ENCODE measurements at regions not wholly inside any gene's neighbourhood (a gene's known extent, or its start where the extent isn't known, plus 50 kb on each side); places are given as distances from the start of the nearest gene placed in this dataset.

- no peak for ATAC-seq
- intact Hi-C loops (cut with micrococcal nuclease) = no loop called here
Measured at GRCh38 chr1:59006932-59007331, 223.1 kb upstream of the JUN start.

DNA sequence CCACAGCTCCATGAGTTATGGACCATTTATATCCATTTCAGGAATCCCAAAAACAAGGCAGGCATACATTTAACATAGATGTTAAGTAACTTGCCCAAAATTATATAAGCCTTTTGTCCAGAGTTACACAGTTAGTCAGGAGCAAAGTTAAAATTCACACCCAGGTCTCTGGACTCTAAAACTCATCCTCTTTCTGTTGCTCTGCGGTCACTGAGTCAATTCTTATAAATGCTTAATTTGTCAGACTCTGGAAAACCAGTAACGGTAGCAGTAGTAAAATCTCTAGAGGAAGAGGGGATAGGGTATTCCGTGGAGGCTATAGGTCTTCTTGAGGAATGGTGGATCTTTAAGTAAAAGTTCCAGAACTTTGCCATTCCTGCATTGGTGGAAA is 223.6 kb upstream of the JUN start:
- ATAC-seq (no peak), DNase-seq (no peak)
- intact Hi-C loops (cut with micrococcal nuclease) = no loop called here

More at GRCh38 chr1:59006932-59007331, 223.1 kb upstream of the JUN start:
- DNase-seq = no peak

- ATAC-seq (no peak), DNase-seq (no peak)
- intact Hi-C loops (cut with micrococcal nuclease) = no loop called here
Measured at GRCh38 chr1:59007820-59008598, 224.2 kb upstream of the JUN start.

DNA sequence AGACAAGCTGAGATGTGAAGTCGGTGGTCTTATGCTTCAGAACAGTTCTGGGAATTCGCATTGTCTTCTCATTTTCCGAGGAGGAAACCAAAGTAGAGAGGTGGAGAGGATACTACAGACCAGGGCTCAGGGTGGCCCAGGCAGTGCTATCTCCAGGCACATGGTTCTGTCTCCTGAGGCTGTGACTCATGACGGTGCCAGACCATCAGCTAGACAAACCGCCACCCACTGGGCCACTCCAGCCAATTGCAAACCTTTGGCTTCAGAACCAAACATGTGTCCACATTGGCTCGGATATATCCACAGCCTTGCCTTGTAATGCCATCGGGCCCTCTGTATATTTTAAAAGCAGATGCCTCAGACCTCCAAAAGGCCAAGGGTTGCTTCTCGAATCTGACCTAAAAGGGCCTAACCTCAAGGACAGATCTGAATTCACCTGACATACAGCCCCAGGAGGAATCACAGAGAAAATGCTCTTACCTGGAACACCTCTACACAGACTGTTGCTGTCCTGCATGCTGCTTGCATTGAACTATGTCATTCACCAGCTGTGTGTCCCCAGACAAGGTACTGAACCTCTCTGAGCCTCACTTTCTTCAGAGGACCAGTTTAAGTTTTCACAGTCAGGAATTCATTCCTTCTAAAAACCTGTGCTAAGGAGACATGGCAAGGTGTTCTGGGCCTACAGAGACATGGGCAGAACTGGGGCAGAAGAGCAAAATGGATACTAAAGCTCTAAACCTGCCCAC is 224.9 kb upstream of the JUN start:
- ATAC-seq (peak; percentile 26), DNase-seq (no peak)
- intact Hi-C loops (cut with micrococcal nuclease) = no loop called here

DNA sequence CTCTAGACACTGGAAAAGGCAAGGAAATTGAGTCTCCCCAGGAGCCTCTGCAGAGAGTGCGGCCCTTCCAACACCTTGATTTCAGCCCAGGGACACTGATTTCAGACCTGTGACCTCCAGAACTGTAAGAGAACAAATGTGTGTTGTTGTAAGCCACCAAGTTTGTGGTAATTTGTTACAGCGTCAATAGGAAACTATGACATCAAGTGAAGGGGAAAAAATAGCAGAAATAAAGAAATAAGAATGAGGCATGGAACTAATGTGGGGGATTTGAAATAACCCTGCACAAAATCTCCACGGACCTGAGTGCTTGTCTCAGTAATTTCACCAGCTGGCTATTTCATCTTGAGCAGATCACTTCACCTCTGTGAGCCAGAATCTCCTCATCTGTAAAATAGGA is 227.8 kb upstream of the JUN start:
- ATAC-seq = no peak
- intact Hi-C loops (cut with micrococcal nuclease) = no loop called here

DNA sequence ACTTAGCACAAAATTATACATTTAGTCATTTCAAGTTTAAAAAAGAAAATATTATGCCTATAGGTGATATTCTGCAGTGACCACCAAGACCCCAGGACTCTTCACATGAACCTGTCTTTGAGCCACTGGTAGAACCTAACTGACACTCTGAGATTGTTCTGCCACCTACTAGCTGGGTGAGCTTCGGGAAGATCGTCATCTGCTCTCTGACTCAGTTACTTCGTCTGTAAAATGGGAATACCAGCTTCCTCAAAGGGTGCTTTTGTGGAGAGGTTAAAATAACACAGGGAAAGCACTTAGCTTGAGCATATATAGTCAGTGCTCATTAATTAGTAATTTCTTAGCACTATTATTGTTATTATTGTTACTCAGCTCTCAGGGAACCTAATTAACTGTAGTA is 228.5 kb upstream of the JUN start:
- no peak for ATAC-seq
- intact Hi-C loops (cut with micrococcal nuclease) = no loop called here
- no peak for DNase-seq

More for the DNA sequence above, 227.8 kb upstream of the JUN start:
- no peak for DNase-seq

DNA sequence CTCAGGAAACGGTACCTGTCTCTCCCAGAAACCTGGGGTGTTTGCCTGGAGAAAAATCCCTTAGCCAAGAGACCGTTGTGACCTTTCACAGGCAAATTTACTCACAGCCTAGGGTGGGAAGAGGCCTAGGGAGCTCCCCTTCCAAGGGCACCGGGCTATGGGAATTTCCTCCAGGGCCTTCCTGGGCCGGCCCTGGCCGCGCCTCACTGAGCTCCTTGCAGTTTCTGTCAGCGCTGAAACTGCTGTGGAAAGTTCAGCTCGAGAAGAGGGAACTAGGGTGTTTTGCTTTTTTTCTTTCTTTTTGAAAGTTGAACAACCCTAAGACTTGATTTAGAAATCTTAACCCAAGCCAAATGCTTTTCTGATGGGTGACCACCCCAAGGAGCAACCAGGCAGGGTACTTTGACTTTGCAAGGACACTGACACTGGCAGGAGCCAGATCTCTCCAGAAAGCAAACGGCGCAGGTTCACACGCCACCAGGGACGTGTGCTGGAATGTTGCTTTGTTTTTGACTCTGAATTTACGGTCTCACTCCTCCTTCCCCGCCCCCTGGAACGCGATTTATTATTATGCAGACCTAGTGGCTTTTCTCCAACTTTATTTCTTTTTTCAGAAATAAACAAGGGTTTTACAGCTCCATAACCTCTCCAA is 229.6 kb upstream of the JUN start:
- intact Hi-C loops (cut with micrococcal nuclease) = no loop called here
- DNase-seq (peak; percentile 58), ATAC-seq (peak; percentile 72)

DNA sequence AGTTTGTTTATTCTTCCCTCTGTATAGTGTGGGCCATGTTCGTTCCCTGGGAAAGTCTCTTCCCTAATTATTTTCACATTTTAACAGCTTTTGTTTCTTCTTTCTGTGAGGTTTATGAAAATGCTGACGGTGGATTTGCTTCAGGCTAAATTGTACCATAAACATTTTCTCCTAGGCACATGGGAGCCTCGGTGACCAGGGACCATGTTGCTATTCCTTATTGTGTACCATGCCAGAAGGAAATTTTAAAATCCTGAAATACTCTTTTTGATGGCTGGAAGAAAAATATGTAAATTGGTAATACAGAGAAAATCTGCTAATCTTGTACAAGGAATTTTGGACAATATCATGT is 230.1 kb upstream of the JUN start:
- DNase-seq = no peak
- no peak for ATAC-seq
- intact Hi-C loops (cut with micrococcal nuclease) = no loop called here

DNA sequence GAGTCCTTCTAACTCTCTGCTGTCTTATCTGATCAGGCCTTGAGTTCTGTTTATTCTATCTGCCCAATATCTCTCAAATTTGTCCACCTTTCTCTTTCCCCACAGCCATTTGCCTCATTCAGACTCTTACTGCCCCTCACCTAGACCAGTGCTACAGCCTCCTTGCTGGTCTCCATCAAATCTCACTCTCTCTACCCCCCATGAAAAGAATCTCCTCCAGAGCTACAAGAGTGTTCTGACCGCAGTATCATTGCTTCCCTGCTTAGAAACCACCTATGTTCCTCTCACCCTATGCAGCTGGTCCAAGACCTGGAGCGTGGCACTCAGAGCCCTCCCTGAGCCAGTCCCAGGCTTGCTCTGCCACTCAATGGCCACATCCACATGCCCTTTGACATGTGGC is 231.0 kb upstream of the JUN start:
- no peak for DNase-seq
- intact Hi-C loops (cut with micrococcal nuclease) = no loop called here
- ATAC-seq = no peak

- DNase-seq = no peak
- intact Hi-C loops (cut with micrococcal nuclease) = no loop called here
- ATAC-seq = no peak
Measured at GRCh38 chr1:59015708-59016107, 231.9 kb upstream of the JUN start.

- no peak for DNase-seq
- intact Hi-C loops (cut with micrococcal nuclease) = no loop called here
- no peak for ATAC-seq
Measured at GRCh38 chr1:59016390-59016789, 232.5 kb upstream of the JUN start.

- intact Hi-C loops (cut with micrococcal nuclease) = no loop called here
- no peak for ATAC-seq
- DNase-seq = no peak
Measured at GRCh38 chr1:59017501-59018231, 233.8 kb upstream of the JUN start.

GRCh38 chr1:59018446-59018845 is 234.6 kb upstream of the JUN start:
- intact Hi-C loops (cut with micrococcal nuclease) = no loop called here
- ATAC-seq (no peak), DNase-seq (no peak)

DNA sequence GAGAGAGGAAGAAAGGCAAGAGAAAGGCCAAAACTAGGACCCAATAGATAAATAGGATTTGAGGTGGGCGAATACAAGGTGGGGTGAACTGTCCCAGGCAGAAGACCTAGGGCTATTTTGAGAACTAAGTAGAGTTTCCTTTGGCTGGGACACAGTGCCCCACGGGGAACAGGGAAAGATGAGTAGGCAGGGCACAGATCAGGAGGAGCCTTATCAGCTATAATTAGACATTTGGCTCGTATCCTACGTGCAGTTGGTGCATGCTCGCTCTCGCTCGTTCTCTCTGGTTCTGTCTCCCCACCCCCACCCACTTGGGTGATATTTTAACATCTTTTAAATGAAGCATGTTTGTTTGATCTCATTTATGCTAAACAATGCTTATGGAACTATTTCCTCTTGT is 235.0 kb upstream of the JUN start:
- intact Hi-C loops (cut with micrococcal nuclease) = no loop called here
- ATAC-seq (peak; percentile 90), DNase-seq (peak; percentile 56)

DNA sequence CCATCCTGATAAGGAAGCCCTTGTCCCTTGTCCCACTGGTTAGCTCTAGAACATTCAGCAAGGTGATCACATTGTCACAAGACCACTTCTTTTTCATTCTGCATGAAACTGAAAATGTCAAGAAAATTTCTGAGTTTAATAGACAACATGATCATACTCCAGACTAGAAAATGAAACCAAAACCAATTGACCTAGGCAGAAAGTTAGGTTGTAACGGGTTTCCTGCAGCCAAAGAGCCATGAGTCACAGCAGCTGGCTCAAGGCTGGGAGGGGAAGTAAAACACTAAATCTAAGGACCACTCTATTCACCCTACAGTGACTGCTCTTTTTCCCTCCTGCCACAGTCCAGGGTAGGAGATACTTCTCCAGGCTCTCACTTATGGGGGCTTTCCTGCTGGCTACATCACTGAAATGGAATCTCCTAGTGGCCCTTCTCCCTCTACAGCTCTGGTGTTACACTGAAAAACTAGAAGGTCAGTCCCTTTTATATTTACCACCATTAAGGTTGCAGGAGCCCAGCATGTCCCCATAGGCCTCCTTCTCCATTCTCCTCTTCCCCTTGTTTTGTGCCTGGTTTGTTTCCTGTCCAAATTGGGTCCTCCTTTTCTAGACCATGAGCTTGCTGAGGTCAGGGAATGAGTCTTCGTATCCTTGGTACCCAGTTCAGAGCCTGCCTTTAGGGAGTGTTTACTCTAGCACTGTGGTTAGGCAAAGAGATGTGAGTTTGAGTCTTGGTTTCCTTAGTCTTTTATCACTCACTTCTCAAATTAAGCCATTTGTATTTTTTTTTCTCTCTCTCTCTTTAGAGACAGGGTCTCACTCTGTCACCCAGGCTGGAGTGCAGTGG is 236.5 kb upstream of the JUN start:
- ATAC-seq = peak; percentile 66
- peak; percentile 44 for DNase-seq
- intact Hi-C loops (cut with micrococcal nuclease) = no loop called here

DNA sequence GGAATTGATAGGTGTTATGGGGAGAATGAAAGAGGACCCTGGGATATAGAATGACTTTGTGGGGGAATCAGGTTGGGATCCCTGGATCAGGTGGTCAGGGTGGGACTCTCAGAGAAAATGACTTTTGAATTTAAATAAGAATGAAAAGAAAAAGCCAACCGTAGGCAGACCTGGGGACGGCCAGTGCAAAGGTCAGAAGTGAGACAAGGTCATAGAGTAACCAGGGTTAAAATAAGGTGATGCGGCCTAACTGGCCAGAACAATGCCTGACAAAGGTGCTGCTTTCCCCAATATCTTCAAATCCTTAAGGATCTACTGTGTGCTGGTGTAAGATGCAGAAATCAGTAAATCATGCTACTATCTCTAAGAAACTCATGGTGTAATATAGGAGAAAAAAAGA is 238.4 kb upstream of the JUN start:
- intact Hi-C loops (cut with micrococcal nuclease) = no loop called here

GRCh38 chr1:59022799-59023198 is 239.0 kb upstream of the JUN start:
- DNase-seq = no peak
- intact Hi-C loops (cut with micrococcal nuclease) = no loop called here
- ATAC-seq = no peak

More for the DNA sequence above, 238.4 kb upstream of the JUN start:
- ATAC-seq (no peak), DNase-seq (no peak)

GRCh38 chr1:59025201-59025600 is 241.4 kb upstream of the JUN start:
- DNase-seq (no peak), ATAC-seq (no peak)
- intact Hi-C loops (cut with micrococcal nuclease) = no loop called here

DNA sequence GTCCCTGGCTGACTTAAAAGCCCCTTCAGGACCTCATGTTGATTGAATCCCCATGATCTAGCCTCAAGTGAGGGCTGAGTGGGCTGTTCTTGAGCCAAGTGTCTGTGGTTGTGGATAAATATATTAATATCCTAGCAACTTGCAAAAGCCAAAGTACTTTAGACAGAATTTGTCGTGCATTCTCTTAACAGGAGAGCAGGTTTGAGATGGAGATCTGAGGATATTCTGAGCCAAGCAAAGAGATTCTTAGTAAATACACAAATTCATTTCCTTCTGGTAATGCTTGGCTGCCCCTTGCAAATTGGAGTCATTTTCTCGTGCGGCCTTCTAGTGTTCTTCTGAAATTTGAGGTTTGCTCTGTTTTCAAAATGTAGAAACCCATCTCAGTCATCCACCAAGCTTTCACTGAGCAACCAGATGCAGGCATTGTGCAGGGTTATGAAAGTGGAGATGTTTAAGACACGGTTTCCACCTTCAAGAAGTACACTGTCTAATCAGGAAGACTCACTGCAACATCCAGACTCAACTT is 242.1 kb upstream of the JUN start:
- DNase-seq (no peak), ATAC-seq (no peak)
- intact Hi-C loops (cut with micrococcal nuclease) = no loop called here
